Osteoblast (primary cell): ENCODE measurements at regions not wholly inside any gene's neighbourhood (a gene's known extent, or its start where the extent isn't known, plus 50 kb on each side); places are given as distances from the start of the nearest gene placed in this dataset.

Source experiments
- DNase-seq: peaks from one replicate; pipeline ENCODE4 v3.0.0; 2011; ENCODE audit warnings: low spot score, mixed read lengths; ENCODE audit not compliant: insufficient read length; ENCODE audit errors: missing footprints
- H2AFZ ChIP-seq: 2 replicates; pipeline ENCODE4 v1.6.0; 2011; ENCODE audit warnings: mild to moderate bottlenecking, low read length
- H3K27ac ChIP-seq: 2 replicates; pipeline ENCODE4 v1.5.1; 2011; ENCODE audit warnings: mild to moderate bottlenecking, low read depth, low read length, moderate library complexity
- H3K27me3 ChIP-seq: 2 replicates; pipeline ENCODE4 v1.6.0; 2012; ENCODE audit warnings: mild to moderate bottlenecking, control low read depth, inconsistent platforms, low read length, moderate library complexity; ENCODE audit not compliant: insufficient read depth
- H3K36me3 ChIP-seq: 2 replicates; pipeline ENCODE4 v1.5.1; 2011; ENCODE audit warnings: mild to moderate bottlenecking, low read length, control low read depth, moderate library complexity; ENCODE audit not compliant: insufficient read depth
- H3K4me1 ChIP-seq: 2 replicates; pipeline ENCODE4 v1.5.1; 2011; ENCODE audit warnings: mild to moderate bottlenecking, low read length, control low read depth, moderate library complexity; ENCODE audit not compliant: insufficient read depth
- H3K4me2 ChIP-seq: 2 replicates; pipeline ENCODE4 v1.6.0; 2011; ENCODE audit warnings: mild to moderate bottlenecking, low read length; ENCODE audit not compliant: insufficient read depth
- H3K4me3 ChIP-seq: fragments of 200-600 bp; sonication (generic); 3 replicates; pipeline ENCODE4 v1.5.1; 2012; ENCODE audit warnings: mild to moderate bottlenecking, low read length, inconsistent platforms; ENCODE audit not compliant: insufficient read depth
- H3K79me2 ChIP-seq: 2 replicates; pipeline ENCODE4 v1.6.0; 2012; ENCODE audit warnings: mild to moderate bottlenecking, low read length, control low read depth, inconsistent platforms; ENCODE audit not compliant: insufficient read depth
- H3K9me3 ChIP-seq: 2 replicates; pipeline ENCODE4 v1.5.1; 2011; ENCODE audit warnings: low read depth, low read length, control low read depth
- H4K20me1 ChIP-seq: 2 replicates; pipeline ENCODE4 v1.6.0; 2012; ENCODE audit warnings: mild to moderate bottlenecking, low read length, control low read depth; ENCODE audit not compliant: insufficient read depth
- TF ChIP-seq, protein P1 (sequence below): IDR thresholded peaks from 2 replicates; pipeline ENCODE4 v1.5.1; 2011; ENCODE audit warnings: mild to moderate bottlenecking, low read depth, low read length, moderate library complexity; ENCODE audit errors: extremely low read depth

DNA sequence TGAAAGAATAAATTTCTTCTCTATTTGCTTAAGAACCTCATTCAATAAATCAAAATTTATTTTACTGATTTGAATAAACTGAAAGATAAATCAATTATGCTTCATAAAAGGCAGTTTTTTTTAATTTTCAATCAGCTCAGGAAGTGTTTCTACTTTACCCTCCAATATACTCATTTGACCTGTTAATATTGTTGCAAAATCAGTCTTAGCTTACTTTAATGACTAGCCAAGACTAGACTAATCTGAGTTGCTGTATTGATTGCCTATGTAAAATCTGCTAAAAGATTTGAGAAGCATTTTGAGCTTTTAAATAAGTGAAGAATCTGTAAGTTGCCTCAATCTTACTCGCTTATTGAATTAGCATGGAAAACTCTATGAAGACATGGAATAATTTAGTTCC is 179.1 kb upstream of the LYPLAL1 start:
- no peak for DNase-seq
- Histone ChIP-seq H3K27ac (no peak overlapping the region), H4K20me1 (no peaks in the 10 kb centered on the region), H3K36me3 (no peaks in the 10 kb centered on the region), H3K4me1 (no peaks in the 10 kb centered on the region), H3K4me2 (no peak overlapping the region), H3K27me3 (no peaks in the 10 kb centered on the region), H3K79me2 (no peaks in the 10 kb centered on the region), H3K4me3 (no peak overlapping the region), H2AFZ (no peak overlapping the region), H3K9me3 (no peaks in the 10 kb centered on the region)
- TF ChIP-seq, protein P1, sequence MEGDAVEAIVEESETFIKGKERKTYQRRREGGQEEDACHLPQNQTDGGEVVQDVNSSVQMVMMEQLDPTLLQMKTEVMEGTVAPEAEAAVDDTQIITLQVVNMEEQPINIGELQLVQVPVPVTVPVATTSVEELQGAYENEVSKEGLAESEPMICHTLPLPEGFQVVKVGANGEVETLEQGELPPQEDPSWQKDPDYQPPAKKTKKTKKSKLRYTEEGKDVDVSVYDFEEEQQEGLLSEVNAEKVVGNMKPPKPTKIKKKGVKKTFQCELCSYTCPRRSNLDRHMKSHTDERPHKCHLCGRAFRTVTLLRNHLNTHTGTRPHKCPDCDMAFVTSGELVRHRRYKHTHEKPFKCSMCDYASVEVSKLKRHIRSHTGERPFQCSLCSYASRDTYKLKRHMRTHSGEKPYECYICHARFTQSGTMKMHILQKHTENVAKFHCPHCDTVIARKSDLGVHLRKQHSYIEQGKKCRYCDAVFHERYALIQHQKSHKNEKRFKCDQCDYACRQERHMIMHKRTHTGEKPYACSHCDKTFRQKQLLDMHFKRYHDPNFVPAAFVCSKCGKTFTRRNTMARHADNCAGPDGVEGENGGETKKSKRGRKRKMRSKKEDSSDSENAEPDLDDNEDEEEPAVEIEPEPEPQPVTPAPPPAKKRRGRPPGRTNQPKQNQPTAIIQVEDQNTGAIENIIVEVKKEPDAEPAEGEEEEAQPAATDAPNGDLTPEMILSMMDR = no peak

DNA sequence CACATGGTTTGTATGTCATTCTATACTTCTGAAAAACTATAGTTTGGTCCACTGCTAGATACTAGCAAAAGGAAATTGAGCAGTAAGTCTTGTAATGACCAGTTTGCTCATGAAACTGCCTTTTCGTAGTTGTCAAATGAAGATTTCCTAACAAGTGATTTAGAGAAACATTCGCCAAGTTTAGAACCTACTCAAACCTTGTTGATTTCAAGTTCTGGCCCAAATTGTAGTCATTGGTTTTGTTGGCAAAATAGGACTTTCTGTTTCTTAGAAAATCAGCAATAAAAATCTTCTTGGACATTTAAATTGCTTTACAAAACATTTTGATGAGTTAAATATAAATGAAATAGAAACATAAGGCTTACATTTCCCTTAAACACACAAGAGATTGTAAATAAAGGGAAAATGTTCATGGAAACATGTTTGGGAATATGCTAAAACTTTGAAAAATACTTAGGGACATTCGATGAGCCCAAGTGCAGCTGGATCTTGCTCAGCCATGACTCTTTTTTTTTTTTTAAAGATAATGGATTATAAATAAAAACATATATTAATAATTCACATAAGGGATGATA is 178.5 kb upstream of the LYPLAL1 start:
- H2AFZ ChIP-seq = no peak overlapping the region
- H3K4me2 ChIP-seq = no peak overlapping the region
- H4K20me1 ChIP-seq = no peaks in the 10 kb centered on the region
- DNase-seq = no peak
- H3K9me3 ChIP-seq = no peaks in the 10 kb centered on the region
- no peaks in the 10 kb centered on the region for H3K27me3 ChIP-seq
- no peak overlapping the region for H3K27ac ChIP-seq
- no peaks in the 10 kb centered on the region for H3K36me3 ChIP-seq
- no peaks in the 10 kb centered on the region for H3K79me2 ChIP-seq
- H3K4me1 ChIP-seq = no peaks in the 10 kb centered on the region
- no peak overlapping the region for H3K4me3 ChIP-seq
- TF ChIP-seq, protein P1 = no peak

DNA sequence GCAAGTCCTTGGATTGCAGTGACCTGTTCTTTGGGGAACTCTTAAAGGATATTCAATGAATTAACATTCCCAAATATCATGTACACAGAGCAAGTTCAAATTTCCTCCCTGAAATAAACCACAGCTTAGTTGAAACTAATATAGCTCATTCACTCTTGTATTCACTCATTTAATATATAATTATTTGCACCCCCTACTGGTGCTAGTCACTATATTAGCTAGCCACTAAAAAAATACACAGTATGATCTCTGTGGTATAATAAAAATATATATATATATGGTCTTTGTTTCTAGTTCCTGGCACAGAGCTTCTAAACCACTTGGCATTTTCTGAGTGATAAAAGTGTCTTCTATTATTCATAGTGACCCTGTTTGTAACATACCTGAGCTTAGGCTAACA is 177.3 kb upstream of the LYPLAL1 start:
- Histone ChIP-seq H4K20me1 (no peaks in the 10 kb centered on the region), H3K79me2 (no peaks in the 10 kb centered on the region), H2AFZ (no peak overlapping the region), H3K27ac (no peak overlapping the region), H3K36me3 (no peaks in the 10 kb centered on the region), H3K4me1 (no peaks in the 10 kb centered on the region), H3K4me3 (no peak overlapping the region), H3K4me2 (no peak overlapping the region), H3K9me3 (no peaks in the 10 kb centered on the region), H3K27me3 (no peaks in the 10 kb centered on the region)
- DNase-seq = no peak
- TF ChIP-seq, protein P1 = peak; percentile 31

DNA sequence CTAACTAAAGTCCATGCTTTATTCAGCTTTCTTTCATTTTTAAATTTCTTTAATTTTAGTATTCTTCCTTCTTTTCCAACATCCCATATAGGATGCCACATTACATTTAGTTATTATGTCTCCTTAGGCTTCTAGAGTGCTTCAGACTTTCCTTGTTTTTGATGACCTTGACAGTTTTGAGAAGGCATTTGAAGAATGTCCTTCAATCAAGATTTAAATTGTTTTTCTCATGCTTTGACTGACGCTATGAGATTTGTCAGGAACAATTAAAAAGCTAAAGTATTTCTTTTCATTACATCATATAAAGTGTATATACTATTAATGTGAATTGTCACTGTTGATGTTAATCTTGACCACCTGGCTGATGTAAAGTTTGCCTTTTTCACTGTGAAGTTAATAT is 173.7 kb upstream of the LYPLAL1 start:
- no peaks in the 10 kb centered on the region for H3K27me3 ChIP-seq
- no peaks in the 10 kb centered on the region for H3K9me3 ChIP-seq
- no peak overlapping the region for H3K4me3 ChIP-seq
- H2AFZ ChIP-seq = no peak overlapping the region
- no peaks in the 10 kb centered on the region for H3K4me1 ChIP-seq
- no peaks in the 10 kb centered on the region for H4K20me1 ChIP-seq
- DNase-seq = no peak
- H3K4me2 ChIP-seq = no peak overlapping the region
- no peaks in the 10 kb centered on the region for H3K79me2 ChIP-seq
- H3K36me3 ChIP-seq = no peaks in the 10 kb centered on the region
- H3K27ac ChIP-seq = no peak overlapping the region
- TF ChIP-seq, protein P1 = no peak
